HuH-7 (cell line): ENCODE measurements at regions not wholly inside any gene's neighbourhood (a gene's known extent, or its start where the extent isn't known, plus 50 kb on each side); places are given as distances from the start of the nearest gene placed in this dataset.
"Not testable (repeated sequence)": the region's sequence is repeated elsewhere in the genome, so short reads cannot be mapped to it uniquely, and the experiment has no call there.

Source experiments
- DNase-seq: peaks from one replicate; pipeline ENCODE4 v3.0.0; 2011; ENCODE audit warnings: low spot score

DNA sequence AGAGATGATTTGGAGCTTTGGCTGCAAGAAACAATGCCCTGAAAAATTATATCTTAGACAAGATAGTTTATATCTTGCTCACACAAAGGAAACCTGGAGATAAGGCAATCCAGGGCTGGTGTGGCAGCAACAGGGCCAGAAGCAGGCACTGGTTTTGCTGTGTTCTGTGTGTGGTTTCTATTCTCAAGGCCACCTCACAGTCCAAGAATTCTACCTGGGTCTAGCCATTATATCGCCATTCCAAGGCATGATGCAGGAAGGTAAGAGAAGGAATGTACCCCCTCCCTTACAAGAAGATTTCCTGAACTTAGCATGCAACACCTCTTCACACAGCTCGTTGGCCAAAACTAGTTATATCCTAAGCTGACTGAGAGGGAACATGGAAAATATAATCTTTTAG is 74.5 kb upstream of the MEGF10 start:
- no peak for DNase-seq

DNA sequence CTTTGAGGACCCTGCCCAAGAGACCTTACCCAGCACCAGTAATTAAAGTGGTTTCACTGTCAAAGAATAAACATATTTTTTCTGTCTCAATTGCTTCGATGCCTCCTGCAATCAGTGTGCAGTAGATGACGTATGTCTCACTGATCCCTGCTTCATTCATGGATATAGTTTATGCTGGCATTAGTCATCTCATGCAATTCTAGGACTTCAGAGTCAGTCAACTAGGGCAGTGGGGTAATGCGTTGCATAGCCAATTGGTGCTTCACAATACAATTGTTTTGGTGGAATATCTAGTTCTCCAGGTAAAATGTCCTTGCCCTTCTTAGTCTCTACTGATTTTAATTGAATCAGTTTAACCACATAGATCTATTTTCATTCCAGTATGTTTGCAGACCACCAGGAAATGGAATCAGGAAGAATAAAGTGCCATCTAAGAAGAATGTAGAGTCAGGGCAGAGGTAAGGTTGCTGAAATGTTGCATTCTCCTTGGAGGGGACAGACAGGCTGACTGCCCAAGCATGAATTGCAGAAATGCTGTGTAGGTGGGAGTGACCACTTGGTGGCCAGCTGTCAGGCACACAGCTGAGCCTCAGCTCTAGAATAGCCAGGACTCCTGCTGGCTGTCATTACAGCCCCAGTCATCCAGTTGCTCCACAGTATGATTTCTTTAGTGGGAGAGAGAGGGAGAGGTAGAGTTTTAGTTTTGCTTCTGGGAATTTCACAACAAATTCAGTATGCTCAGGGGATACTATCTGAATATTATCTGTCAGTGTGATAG is 73.5 kb upstream of the MEGF10 start:
- DNase-seq: no peak

DNA sequence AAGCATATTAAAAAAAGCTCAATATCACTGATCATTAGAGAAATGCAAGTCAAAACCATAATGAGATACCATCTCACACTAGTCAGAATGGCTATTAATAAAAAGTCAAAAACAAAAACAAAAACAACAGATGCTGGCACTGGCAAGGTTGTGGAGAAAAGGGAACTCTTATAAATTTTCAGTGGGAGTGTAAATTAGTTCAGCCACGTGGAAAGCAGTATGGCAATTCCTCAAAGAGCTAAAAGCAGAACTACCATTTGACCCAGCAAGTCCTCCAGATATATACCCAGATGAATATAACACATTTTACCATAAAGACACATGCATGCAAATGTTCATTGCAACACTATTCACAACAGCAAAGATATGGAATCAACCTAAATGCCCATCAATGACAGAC is 68.7 kb upstream of the MEGF10 start:
- not testable (repeated sequence) for DNase-seq

DNA sequence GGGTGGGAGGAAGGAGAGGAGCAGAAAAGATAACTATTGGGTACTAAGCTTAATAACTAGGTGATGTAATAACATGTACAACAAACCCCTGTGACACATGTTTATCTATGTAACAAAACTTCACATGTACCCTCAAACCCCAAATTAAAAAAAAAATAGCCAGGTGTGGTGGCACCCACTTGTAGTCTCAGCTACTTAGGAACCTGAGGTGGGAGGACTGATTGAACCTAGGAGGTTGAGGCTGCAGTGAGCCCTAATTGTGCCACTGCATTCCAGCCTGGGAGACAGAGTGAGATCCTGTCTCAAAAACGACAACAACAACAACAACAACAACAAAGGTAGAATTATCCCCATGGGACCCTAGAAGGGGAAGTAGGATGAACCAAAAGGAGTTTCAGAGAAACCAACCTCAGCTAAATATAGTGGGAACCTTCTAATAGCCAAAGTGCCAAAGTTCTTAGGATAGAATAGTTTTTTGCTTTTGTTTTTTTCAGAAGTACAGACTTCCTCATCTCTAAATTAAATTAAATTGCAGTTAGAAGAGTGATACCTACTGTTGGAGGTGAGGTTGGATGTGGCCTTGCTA is 67.9 kb upstream of the MEGF10 start:
- not testable (repeated sequence) for DNase-seq

DNA sequence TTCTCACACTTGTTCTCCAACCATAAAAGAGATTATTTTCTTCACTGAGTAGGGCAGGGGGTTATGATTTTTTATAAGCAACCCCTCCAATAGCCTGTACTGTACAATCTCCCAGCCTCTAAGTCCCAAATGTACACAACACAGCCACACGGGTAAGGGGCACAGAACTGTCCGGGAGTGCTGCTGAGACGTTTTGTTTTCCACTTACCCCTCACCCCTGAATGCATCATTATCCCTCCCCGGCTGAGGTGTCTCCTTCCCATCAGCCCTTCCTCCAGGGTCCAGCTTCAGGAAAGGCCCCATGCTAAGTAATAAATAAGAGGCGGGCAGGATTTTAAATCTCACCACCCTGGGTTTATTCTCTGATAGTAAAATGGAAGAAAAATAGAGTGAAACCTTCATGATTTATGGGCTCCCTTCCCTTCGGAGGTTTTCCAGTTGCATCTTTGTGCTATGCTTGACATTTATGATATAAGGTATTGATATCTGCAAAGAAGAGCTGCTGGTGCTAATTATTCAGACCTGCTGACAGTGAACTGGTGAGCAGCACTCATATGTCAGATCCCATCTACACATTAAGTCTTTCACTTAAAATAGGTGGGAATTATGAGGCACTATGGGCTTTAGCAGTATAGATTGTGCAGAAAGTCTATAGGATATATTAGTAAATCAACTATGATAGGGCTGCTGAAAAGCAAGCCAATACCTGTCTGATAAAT is 67.2 kb upstream of the MEGF10 start:
- no peak for DNase-seq

DNA sequence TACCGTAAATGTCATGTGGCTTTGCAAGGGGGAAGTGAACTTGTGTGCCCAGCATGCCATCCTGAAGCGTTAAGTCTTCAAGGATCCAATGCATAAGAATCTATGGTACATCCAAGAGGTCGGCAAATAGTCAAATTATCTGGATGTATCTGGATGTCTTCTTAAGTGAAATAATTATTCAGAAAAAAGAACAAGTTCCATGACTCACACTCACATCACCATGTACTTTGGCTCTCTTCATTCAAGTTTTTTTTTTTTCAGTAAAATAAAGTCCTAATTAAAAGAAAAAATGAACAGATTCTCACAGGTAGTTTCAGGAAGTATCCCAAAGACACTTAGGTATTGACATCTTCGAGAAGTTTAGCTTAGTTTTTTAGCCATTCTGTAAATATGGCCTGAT is 62.7 kb upstream of the MEGF10 start:
- DNase-seq: no peak

DNA sequence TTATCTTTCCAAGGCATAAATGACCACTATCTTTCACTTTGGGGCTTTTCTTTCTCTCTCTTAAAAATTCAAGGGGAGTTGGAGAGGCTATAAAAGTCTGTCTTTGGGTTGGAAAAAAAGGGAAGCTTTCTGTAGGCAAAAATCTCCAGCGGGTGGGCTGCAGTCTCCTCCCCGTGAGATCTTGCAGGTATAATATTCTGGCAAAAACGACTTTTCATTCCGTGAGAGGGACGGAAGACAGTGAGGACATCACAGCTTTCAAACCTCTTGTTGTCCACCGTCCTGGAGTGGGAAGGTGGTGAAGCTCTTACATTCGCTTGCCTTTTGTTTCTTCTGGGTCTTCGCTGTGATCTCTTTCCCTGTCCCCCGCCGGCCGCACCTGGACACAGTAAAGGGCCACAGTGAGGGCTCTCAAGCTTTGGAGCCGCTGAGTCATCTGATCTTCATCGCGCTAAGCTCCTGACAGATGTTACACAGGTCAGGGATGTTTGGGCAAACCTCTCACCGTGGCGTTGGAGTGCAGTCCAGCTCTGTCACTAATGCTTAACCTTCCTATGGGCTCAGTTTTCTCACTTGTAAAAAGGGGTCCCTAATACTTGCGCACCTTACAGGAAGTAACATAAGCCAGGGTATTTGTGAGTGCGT is 61.9 kb upstream of the MEGF10 start:
- peak; percentile 36 for DNase-seq

DNA sequence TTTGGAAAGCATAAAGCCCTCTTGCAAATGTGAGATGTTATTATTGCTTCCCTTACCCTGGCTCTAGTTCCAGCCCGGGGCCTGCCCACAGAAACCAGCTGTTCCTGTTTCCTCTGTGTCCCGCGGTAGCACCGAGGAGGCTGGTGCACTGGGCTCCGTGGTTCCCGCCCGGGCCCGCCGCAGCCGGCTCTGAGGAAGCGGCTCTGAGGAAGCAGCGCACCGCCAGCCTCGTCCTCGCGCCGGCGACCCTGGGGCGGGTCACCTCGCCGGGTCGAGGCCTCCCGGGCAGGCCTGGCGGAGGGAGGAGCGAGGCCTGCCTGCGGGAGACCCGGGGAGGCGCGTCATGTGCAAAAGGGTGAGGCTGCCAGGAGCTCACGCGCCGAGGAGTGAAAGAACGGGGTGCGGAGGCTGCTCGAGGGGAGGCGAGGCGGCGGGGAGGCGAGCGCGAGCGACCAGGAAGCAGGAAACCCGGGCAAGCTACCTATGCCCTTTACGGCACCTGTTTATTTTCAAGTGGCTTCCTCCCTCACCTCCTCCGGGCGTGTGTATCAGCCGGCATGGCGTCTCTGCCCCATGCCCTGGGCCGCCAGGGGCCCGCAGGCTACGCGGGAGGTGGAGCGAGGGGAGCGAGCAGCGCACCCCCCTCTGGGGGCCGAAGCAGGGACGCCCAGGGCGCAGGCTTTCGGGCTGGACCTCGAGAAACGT is 61.3 kb upstream of the MEGF10 start:
- DNase-seq: peak; percentile 59

DNA sequence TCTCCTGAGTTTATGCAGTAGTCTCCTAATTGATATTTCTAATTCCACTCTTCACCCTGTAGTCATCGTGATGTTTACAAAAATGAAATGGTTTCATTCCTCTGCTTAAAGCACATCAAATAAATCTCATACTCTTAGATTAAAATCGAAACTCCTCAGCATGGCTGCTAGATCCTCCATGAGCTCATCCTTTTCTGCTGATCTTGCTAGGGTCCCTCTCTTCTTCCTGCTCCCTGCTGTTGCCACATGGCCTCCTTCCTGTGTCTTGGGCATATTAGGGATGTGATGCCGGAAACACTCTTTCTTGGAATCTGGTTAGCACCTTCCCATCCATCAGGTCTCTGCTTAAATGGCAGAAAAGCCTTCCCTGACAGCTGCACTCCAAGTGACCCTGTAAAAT is 59.5 kb upstream of the MEGF10 start:
- no peak for DNase-seq

DNA sequence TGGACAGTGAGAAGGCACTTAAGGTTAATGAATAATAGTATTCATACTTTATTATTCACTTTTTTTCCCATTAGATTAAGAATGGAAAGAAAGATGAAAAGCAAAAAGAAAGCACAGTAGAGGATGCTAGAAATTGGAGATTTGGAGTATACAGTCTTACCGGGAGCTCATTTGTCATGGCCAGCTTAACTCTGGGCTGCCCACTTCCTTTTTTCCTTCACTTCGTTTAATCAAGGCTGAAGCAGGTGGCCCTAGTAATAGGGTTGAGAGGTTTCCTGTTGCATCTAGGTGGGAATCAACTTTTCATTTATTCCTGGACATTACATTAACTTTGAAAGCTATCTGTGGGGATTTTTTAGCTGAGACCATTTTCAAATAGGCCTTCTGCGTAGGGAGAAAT is 57.0 kb upstream of the MEGF10 start:
- DNase-seq: no peak

DNA sequence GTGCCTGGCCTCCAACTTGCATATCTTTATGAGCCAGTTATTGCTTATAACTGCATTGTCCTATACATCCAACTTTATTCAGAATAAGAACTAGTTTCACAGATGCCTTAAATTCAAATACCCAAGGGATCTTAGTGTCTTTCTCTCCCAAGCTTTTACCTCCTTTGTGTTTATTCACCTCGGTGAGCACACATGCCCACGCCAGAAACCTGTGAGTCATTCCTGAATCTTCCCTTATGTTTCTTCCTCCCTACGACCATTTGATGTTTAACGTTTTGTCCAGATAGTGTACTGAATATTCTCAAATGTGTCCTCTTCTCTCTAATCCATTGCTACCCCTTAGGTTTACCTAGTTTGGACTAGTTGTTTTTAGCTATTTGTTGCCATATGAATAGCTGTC is 55.5 kb upstream of the MEGF10 start:
- DNase-seq: no peak

DNA sequence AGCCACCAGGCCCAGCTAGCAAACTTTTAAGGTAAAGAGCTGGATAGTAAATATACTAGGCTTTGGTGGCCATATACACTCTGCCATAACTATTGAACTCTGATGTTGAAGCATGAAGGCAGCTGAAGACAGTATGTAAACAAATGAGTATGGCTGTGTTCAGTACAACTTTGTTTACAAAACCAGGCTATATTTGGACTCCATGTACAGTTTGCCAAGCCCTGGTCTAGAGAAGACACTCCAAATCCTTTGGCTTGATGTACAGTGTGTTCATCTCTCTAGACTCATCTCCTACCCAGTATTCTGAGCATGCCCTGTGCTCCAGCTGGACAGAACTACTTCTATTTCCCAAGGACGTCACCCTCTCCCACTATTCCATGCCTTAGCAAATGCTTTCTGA is 54.3 kb upstream of the MEGF10 start:
- no peak for DNase-seq
